CD14-positive monocyte (primary cell): ENCODE measurements at regions not wholly inside any gene's neighbourhood (a gene's known extent, or its start where the extent isn't known, plus 50 kb on each side); places are given as distances from the start of the nearest gene placed in this dataset.

ENCODE experiments used
- DNase-seq, 3 donors: peaks; one replicate each; pipeline ENCODE4 v3.0.0-alpha.2; 2011 to 2022
- H2AFZ ChIP-seq: 2 replicates; pipeline ENCODE4 v1.6.0; 2012; ENCODE audit warnings: mild to moderate bottlenecking, low read depth, low read length, inconsistent platforms; ENCODE audit not compliant: insufficient read depth, poor library complexity, severe bottlenecking
- H3K27ac ChIP-seq, 2 donors: 1 replicate in 1 of 2; 2 replicates in 1 of 2; pipeline ENCODE4 v1.5.1; 2012 to 2013; ENCODE audit warnings: low read length in 2 of 2, control low read depth in 1 of 2, inconsistent platforms in 1 of 2, low read depth in 1 of 2, mild to moderate bottlenecking in 1 of 2
- H3K27me3 ChIP-seq, 2 donors: one replicate each; pipeline versions ENCODE4 v1.6.0 to v1.6.1; 2011 to 2013; ENCODE audit warnings: low read length in 2 of 2; ENCODE audit not compliant: control insufficient read depth in 2 of 2, insufficient read depth in 2 of 2
- H3K36me3 ChIP-seq, 2 donors: replicated peaks in 1 of 2; 1 replicate in 1 of 2; 2 replicates in 1 of 2; pipeline versions ENCODE4 v1.5.1 to v1.6.1; 2012 to 2013; ENCODE audit warnings: low read length in 2 of 2, control low read depth in 1 of 2, inconsistent platforms in 1 of 2, mild to moderate bottlenecking in 1 of 2; ENCODE audit not compliant: insufficient read depth in 2 of 2, control insufficient read depth in 1 of 2
- H3K4me1 ChIP-seq, 2 donors: 1 replicate in 1 of 2; 2 replicates in 1 of 2; pipeline versions ENCODE4 v1.5.1 to v1.6.1; 2012 to 2013; ENCODE audit warnings: low read length in 2 of 2, control low read depth in 1 of 2, inconsistent platforms in 1 of 2, mild to moderate bottlenecking in 1 of 2, moderate library complexity in 1 of 2; ENCODE audit not compliant: insufficient read depth in 2 of 2, control insufficient read depth in 1 of 2
- H3K4me2 ChIP-seq: replicated peaks from 2 replicates; pipeline ENCODE3; 2012; ENCODE audit warnings: low read length, moderate library complexity, mild to moderate bottlenecking; ENCODE audit not compliant: poor library complexity, severe bottlenecking; ENCODE audit errors: extremely low read depth
- H3K4me3 ChIP-seq, 3 experiments: fragments of 200-600 bp in 1 of 3; sonication (generic) in 1 of 3; replicated peaks in 1 of 3; 1 replicate in 2 of 3; 2 replicates in 1 of 3; pipeline ENCODE4 v1.5.1; 2011 to 2013; ENCODE audit warnings: low read length in 3 of 3, mild to moderate bottlenecking in 3 of 3, control low read depth in 2 of 3, low read depth in 2 of 3, inconsistent platforms in 1 of 3, moderate library complexity in 1 of 3
- H3K79me2 ChIP-seq: 2 replicates; pipeline ENCODE4 v1.6.0; 2012; ENCODE audit warnings: mild to moderate bottlenecking, control low read depth, inconsistent platforms, low read length, moderate library complexity; ENCODE audit not compliant: insufficient read depth
- H3K9ac ChIP-seq: 2 replicates; pipeline ENCODE4 v1.6.0; 2017; ENCODE audit warnings: low read length, mild to moderate bottlenecking; ENCODE audit not compliant: insufficient read depth, poor library complexity, severe bottlenecking
- H3K9me3 ChIP-seq, 2 donors: replicated peaks in 1 of 2; 1 replicate in 1 of 2; 2 replicates in 1 of 2; pipeline versions ENCODE4 v1.5.1 to v1.6.1; 2012 to 2013; ENCODE audit warnings: low read length in 2 of 2, control low read depth in 1 of 2; ENCODE audit not compliant: control insufficient read depth in 1 of 2, insufficient read depth in 1 of 2
- H4K20me1 ChIP-seq: 2 replicates; pipeline ENCODE4 v1.6.0; 2012; ENCODE audit warnings: mild to moderate bottlenecking, low read length, control low read depth, moderate library complexity; ENCODE audit not compliant: insufficient read depth
- H3K27ac Mint-ChIP-seq, 7 donors: one replicate each; pipeline ENCODE4 v1.8.0; 2020; ENCODE audit warnings: mild to moderate bottlenecking in 7 of 7, mixed read lengths in 7 of 7, moderate library complexity in 6 of 7, inconsistent platforms in 2 of 7
- H3K27me3 Mint-ChIP-seq, 3 donors: one replicate each; pipeline ENCODE4 v1.8.0; 2021 to 2022; ENCODE audit warnings: low read depth in 3 of 3, mild to moderate bottlenecking in 3 of 3, mixed read lengths in 3 of 3, moderate library complexity in 3 of 3, inconsistent platforms in 1 of 3
- H3K36me3 Mint-ChIP-seq, 2 donors: one replicate each; pipeline ENCODE4 v1.8.0; 2020; ENCODE audit warnings: mixed read lengths in 2 of 2, inconsistent platforms in 1 of 2, mild to moderate bottlenecking in 1 of 2
- H3K4me1 Mint-ChIP-seq: one replicate; pipeline ENCODE4 v1.8.0; 2020; ENCODE audit warnings: mild to moderate bottlenecking, mixed read lengths
- H3K4me3 Mint-ChIP-seq, 2 donors: one replicate each; pipeline ENCODE4 v1.8.0; 2020; ENCODE audit warnings: mild to moderate bottlenecking in 2 of 2, mixed read lengths in 2 of 2, moderate library complexity in 1 of 2
- H3K9me3 Mint-ChIP-seq, 7 donors: one replicate each; pipeline ENCODE4 v1.8.0; 2020 to 2022; ENCODE audit warnings: mixed read lengths in 7 of 7, mild to moderate bottlenecking in 6 of 7, moderate library complexity in 6 of 7, inconsistent platforms in 2 of 7
- WGBS: methylation state at CpG from one replicate; pipeline ENCODE4 v1.1.5; 2013; ENCODE audit warnings: missing lambda C conversion rate; ENCODE audit not compliant: insufficient coverage; 5-methylcytosine and 5-hydroxymethylcytosine counted together
- intact Hi-C, 2 donors: fragments of 100-400 bp; cut with micrococcal nuclease; formaldehyde crosslinking; loops; one replicate each; pipeline versions ENCODE4 v1.15.0 to v1.15.1; 2023
- TF ChIP-seq, protein P1 (sequence below): fragments of 200-600 bp; IDR thresholded peaks from one replicate; pipeline ENCODE4 v1.8.0; 2022; ENCODE audit warnings: antibody characterized with exemption, mild to moderate bottlenecking

DNA sequence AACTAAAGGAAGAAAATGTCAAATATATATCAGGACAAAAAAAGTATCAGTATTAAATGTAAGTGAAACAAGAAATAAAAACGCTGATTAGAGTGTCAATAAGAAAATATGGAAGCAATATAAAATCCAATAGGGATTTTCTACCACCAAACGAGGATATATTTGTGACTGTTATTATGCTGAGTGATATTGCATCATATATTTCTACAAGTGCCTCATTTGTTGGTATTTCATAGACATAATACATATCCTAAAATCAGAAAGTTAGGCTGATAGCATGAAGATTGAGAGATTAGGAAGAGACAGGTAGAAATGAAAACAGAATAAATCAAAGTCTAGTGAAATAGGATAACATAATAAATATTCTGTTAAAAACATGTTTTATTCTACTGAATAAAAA, 429.2 kb upstream of the IRAK1BP1 start:
- Histone ChIP-seq H3K4me2 (no peak overlapping the region), H4K20me1 (no peaks in the 10 kb centered on the region), H3K79me2 (no peaks in the 10 kb centered on the region), H3K27ac (no peak overlapping the region), H3K4me3 (no peak overlapping the region), H3K36me3 (no peaks in the 10 kb centered on the region), H2AFZ (no peak overlapping the region), H3K27me3 (no peaks in the 10 kb centered on the region), H3K9ac (no peak overlapping the region), H3K4me1 (no peaks in the 10 kb centered on the region), H3K9me3 (no peaks in the 10 kb centered on the region)
- Mint-ChIP-seq H3K9me3 (peaks cover 0 to 5% (median 2%) of the 10 kb centered on the region in 7 donors), H3K27me3 (no peaks in the 10 kb centered on the region), H3K4me1 (no peaks in the 10 kb centered on the region), H3K36me3 (no peaks in the 10 kb centered on the region), H3K4me3 (no peak overlapping the region), H3K27ac (no peak overlapping the region)
- TF ChIP-seq, protein P1, sequence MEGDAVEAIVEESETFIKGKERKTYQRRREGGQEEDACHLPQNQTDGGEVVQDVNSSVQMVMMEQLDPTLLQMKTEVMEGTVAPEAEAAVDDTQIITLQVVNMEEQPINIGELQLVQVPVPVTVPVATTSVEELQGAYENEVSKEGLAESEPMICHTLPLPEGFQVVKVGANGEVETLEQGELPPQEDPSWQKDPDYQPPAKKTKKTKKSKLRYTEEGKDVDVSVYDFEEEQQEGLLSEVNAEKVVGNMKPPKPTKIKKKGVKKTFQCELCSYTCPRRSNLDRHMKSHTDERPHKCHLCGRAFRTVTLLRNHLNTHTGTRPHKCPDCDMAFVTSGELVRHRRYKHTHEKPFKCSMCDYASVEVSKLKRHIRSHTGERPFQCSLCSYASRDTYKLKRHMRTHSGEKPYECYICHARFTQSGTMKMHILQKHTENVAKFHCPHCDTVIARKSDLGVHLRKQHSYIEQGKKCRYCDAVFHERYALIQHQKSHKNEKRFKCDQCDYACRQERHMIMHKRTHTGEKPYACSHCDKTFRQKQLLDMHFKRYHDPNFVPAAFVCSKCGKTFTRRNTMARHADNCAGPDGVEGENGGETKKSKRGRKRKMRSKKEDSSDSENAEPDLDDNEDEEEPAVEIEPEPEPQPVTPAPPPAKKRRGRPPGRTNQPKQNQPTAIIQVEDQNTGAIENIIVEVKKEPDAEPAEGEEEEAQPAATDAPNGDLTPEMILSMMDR, result no peak
- no peak for DNase-seq
- intact Hi-C loops, result no loop called here
- WGBS, result no CpG with 5 or more reads among the region's 2 CpGs

DNA sequence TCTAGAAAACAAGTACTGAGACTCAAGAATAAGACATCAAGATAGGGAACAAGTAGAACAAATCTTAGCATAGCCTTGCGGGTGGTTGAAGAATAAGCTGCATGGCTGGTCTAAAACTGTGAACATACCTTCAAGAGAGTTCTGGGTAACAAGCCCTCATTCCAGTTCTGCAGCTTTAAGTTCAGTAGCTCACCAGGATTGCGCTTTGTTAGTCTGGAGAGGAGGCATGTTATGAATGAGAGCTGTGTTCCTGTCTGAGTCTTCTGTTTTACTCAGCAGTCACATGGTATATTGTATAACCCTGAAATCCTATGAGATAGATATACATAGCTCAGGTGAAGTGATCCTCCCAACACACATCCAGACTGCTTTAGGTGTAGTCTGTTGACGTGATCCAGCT, 406.6 kb upstream of the IRAK1BP1 start:
- H3K9ac ChIP-seq, result no peak overlapping the region
- no peaks in the 10 kb centered on the region for H3K4me1 ChIP-seq
- H2AFZ ChIP-seq, result no peak overlapping the region
- Mint-ChIP-seq H3K4me3 (no peak overlapping the region), H3K4me1 (no peaks in the 10 kb centered on the region), H3K9me3 (peaks cover 0 to 15% (median 6%) of the 10 kb centered on the region in 7 donors), H3K27ac (no peak overlapping the region), H3K36me3 (no peaks in the 10 kb centered on the region), H3K27me3 (no peaks in the 10 kb centered on the region)
- H3K36me3 ChIP-seq, result no peaks in the 10 kb centered on the region
- H3K27ac ChIP-seq, result no peak overlapping the region
- H3K4me2 ChIP-seq, result no peak overlapping the region
- H3K9me3 ChIP-seq, result peaks cover 6 to 8% of the 10 kb centered on the region in 2 donors
- H3K4me3 ChIP-seq, result no peak overlapping the region
- no peaks in the 10 kb centered on the region for H3K27me3 ChIP-seq
- no peaks in the 10 kb centered on the region for H4K20me1 ChIP-seq
- H3K79me2 ChIP-seq, result no peaks in the 10 kb centered on the region
- DNase-seq, result no peak
- intact Hi-C loops, result no loop called here
- TF ChIP-seq, protein P1, result no peak
- WGBS, result 100% methylated on average over 1 of the region's 3 CpGs
